ENCODE measurements at regions not wholly inside any gene's neighbourhood (a gene's known extent, or its start where the extent isn't known, plus 50 kb on each side); places are given as distances from the start of the nearest gene placed in this dataset.

- no peak overlapping the region for H3K4me3 Mint-ChIP-seq
- H3K27ac Mint-ChIP-seq = no peak overlapping the region
- no peaks in the 10 kb centered on the region for H3K36me3 Mint-ChIP-seq (ENCODE audit: low read depth)
- peaks cover 8% of the 10 kb centered on the region for H3K27me3 Mint-ChIP-seq (ENCODE audit: low read depth, poor library complexity)
- no peaks in the 10 kb centered on the region for H3K4me1 Mint-ChIP-seq
- DNase-seq = no peak
- peaks cover 21% of the 10 kb centered on the region for H3K9me3 Mint-ChIP-seq
- TF ChIP-seq CTCF (IDR thresholded peaks at IDR 0.05) = no peak
Measured at GRCh38 chr5:42924226-42924625, 112.5 kb upstream of the SELENOP start.

- peaks cover 8% of the 10 kb centered on the region for H3K27me3 Mint-ChIP-seq (ENCODE audit: low read depth, poor library complexity)
- H3K27ac Mint-ChIP-seq = no peak overlapping the region
- no peak for DNase-seq
- TF ChIP-seq CTCF (IDR thresholded peaks at IDR 0.05) = no peak
- H3K4me3 Mint-ChIP-seq = no peak overlapping the region
- no peaks in the 10 kb centered on the region for H3K36me3 Mint-ChIP-seq (ENCODE audit: low read depth)
- no peaks in the 10 kb centered on the region for H3K4me1 Mint-ChIP-seq
- peaks cover 21% of the 10 kb centered on the region for H3K9me3 Mint-ChIP-seq
Measured at GRCh38 chr5:42923710-42924109, 112.0 kb upstream of the SELENOP start.

GRCh38 chr5:42919600-42919999 is 107.9 kb upstream of the SELENOP start:
- no peak overlapping the region for H3K4me3 Mint-ChIP-seq
- TF ChIP-seq CTCF (IDR thresholded peaks at IDR 0.05) = no peak

GRCh38 chr5:42915306-42915866 is 103.7 kb upstream of the SELENOP start:
- Mint-ChIP-seq H3K36me3 (ENCODE audit: low read depth) (no peaks in the 10 kb centered on the region), H3K4me3 (no peak overlapping the region), H3K27me3 (ENCODE audit: low read depth, poor library complexity) (peaks cover 11% of the 10 kb centered on the region), H3K9me3 (no peaks in the 10 kb centered on the region), H3K4me1 (no peaks in the 10 kb centered on the region), H3K27ac (no peak overlapping the region)
- TF ChIP-seq CTCF (IDR thresholded peaks at IDR 0.05) = no peak
- no peak for DNase-seq

More at GRCh38 chr5:42919600-42919999, 107.9 kb upstream of the SELENOP start:
- H3K36me3 Mint-ChIP-seq (ENCODE audit: low read depth) = no peaks in the 10 kb centered on the region
- no peaks in the 10 kb centered on the region for H3K4me1 Mint-ChIP-seq
- H3K9me3 Mint-ChIP-seq = peaks cover 5% of the 10 kb centered on the region
- no peak overlapping the region for H3K27ac Mint-ChIP-seq
- no peak for DNase-seq
- H3K27me3 Mint-ChIP-seq (ENCODE audit: low read depth, poor library complexity) = peaks cover 8% of the 10 kb centered on the region

GRCh38 chr5:42912184-42912798 is 100.6 kb upstream of the SELENOP start:
- Mint-ChIP-seq H3K9me3 (no peaks in the 10 kb centered on the region), H3K27me3 (ENCODE audit: low read depth, poor library complexity) (peaks cover 34% of the 10 kb centered on the region), H3K4me3 (no peak overlapping the region), H3K36me3 (ENCODE audit: low read depth) (no peaks in the 10 kb centered on the region), H3K27ac (no peak overlapping the region), H3K4me1 (peaks cover 7% of the 10 kb centered on the region)
- DNase-seq = no peak
- no peak for TF ChIP-seq CTCF (IDR thresholded peaks at IDR 0.05)
